Heart right ventricle (tissue), 16 donors: ENCODE measurements at regions not wholly inside any gene's neighbourhood (a gene's known extent, or its start where the extent isn't known, plus 50 kb on each side); places are given as distances from the start of the nearest gene placed in this dataset.

Experiments used
- ATAC-seq, 8 donors: fragments of 200-7000 bp; cut with Tn5 transposase; one replicate each; pipeline ENCODE4 v1.9.1; 2020; ENCODE audit warnings: mild to moderate bottlenecking in 8 of 8, moderate library complexity in 8 of 8, moderate number of reproducible peaks in 1 of 8
- DNase-seq, 2 donors: peaks; one replicate each; pipeline ENCODE4 v3.0.0-alpha.2; 2020
- H3K27ac ChIP-seq, 10 donors: fragments of 200-600 bp; sonication (generic) in 2 of 10; one replicate each; pipeline versions ENCODE4 v1.5.0 to v1.8.0; 2020 to 2022; ENCODE audit warnings: mild to moderate bottlenecking in 3 of 10
- H3K27me3 ChIP-seq, 7 donors: fragments of 200-600 bp; one replicate each; pipeline ENCODE4 v1.8.0; 2021 to 2022; ENCODE audit warnings: mild to moderate bottlenecking in 2 of 7
- H3K36me3 ChIP-seq, 9 donors: fragments of 200-600 bp; sonication (generic) in 1 of 9; one replicate each; pipeline versions ENCODE4 v1.5.0 to v1.8.0; 2020 to 2022; ENCODE audit warnings: mild to moderate bottlenecking in 2 of 9
- H3K4me1 ChIP-seq, 9 donors: fragments of 200-600 bp; sonication (generic) in 1 of 9; one replicate each; pipeline versions ENCODE4 v1.5.0 to v1.8.0; 2020 to 2022; ENCODE audit warnings: mild to moderate bottlenecking in 4 of 9
- H3K4me3 ChIP-seq, 10 donors: fragments of 200-600 bp; sonication (generic) in 2 of 10; one replicate each; pipeline versions ENCODE4 v1.5.0 to v1.8.0; 2020 to 2022; ENCODE audit warnings: mild to moderate bottlenecking in 7 of 10, moderate library complexity in 2 of 10
- H3K9me3 ChIP-seq, 11 donors: fragments of 200-600 bp in 10 of 11; sonication (generic) in 2 of 11; one replicate each; pipeline versions ENCODE4 v1.5.0 to v1.8.0; 2013 to 2022; ENCODE audit warnings: mild to moderate bottlenecking in 2 of 11, control low read depth in 1 of 11, moderate library complexity in 1 of 11
- CTCF ChIP-seq, 9 donors: fragments of 200-600 bp; sonication (generic) in 2 of 9; IDR thresholded peaks; one replicate each; pipeline versions ENCODE4 v1.5.0 to v1.8.0; 2021 to 2022; ENCODE audit warnings: antibody characterized with exemption in 9 of 9, mild to moderate bottlenecking in 5 of 9, moderate library complexity in 1 of 9
- WGBS, 2 donors: extraction: QIAGEN DNeasy Blood & Tissue Kit; methylation state at CpG; one replicate each; pipeline ENCODE4 v1.1.7; 2013; ENCODE audit warnings: inconsistent platforms in 1 of 2; 5-methylcytosine and 5-hydroxymethylcytosine counted together
- intact Hi-C, 10 donors: fragments of 100-400 bp; cut with DNase I; formaldehyde crosslinking; loops; one replicate each; pipeline versions ENCODE4 v1.11.1 to v1.14.2; 2022
- donor health status: Arrhythmogenic right ventricular cardiomyopathy.
- donor health status: ischemic (EF 13 %, LVEDD 7.1; RV severe dilation, severe dysfunction).
- donor health status: healthy with polysubstance abuse.
- donor health status: DM: no; HTN: yes; CAD: no.
- donor health status: DM: no; HTN: no; CAD: no.
- donor health status: ischemic (EF 25% LVEDD 6.9; RV normal size, moderate dysfunction).
- donor health status: ischemic (EF 25% LVEDD 5.7; RV mildly dilated, moderate dysfunction).
- donor health status: healthy.
- donor health status: DM: yes; HTN: yes; CAD: no.
- donor health status: Ischemic cardiomyopathy.
- donor health status: ischemic (EF 35%, LVEDD 5.7; RV mildly dilated, moderate dysfunction).
- donor health status: nonischemic (EF 11% LVEDD 7.7; RV severe dilation, severe dysfunction).
- donor health status: DM: yes; HTN: yes; CAD: no.
- donor health status: PGD.
- donor health status: ischemic (EF 29% LVEDD 5.4; RV normal size, mild dysfunction).
- donor health status: nonischemic (EF 23%, LVEDD 6.1; RV moderate dilation, normal function).

GRCh38 chr6:40744835-40745234 lies 157.7 kb upstream of the LRFN2 start:
- no peak overlapping the region for H3K27ac ChIP-seq
- H3K4me3 ChIP-seq = no peak overlapping the region
- TF ChIP-seq CTCF (IDR thresholded peaks at IDR 0.05) = no peak
- H3K4me1 ChIP-seq = no peaks in the 10 kb centered on the region
- intact Hi-C loops = no loop called here
- no peak for DNase-seq
- H3K36me3 ChIP-seq = no peaks in the 10 kb centered on the region
- H3K9me3 ChIP-seq = no peaks in the 10 kb centered on the region
- H3K27me3 ChIP-seq = peaks cover 0 to 18% (median 4%) of the 10 kb centered on the region in 7 donors
- no peak for ATAC-seq
- WGBS, 2 donors = 53 to 61% methylated on average over 4 of the region's 4 CpGs

- H3K27ac ChIP-seq = no peak overlapping the region
- no peak for TF ChIP-seq CTCF (IDR thresholded peaks at IDR 0.05)
- intact Hi-C loops = no loop called here
- DNase-seq (no peak), ATAC-seq (no peak)
- peaks cover 0 to 11% (median 3%) of the 10 kb centered on the region in 7 donors for H3K27me3 ChIP-seq
- no peak overlapping the region for H3K4me3 ChIP-seq
- no peaks in the 10 kb centered on the region for H3K36me3 ChIP-seq
- no peaks in the 10 kb centered on the region for H3K4me1 ChIP-seq
- no peaks in the 10 kb centered on the region for H3K9me3 ChIP-seq
- 89% methylated on average over 17 of the region's 17 CpGs for WGBS, 2 donors
Measured at GRCh38 chr6:40743690-40744446, 156.7 kb upstream of the LRFN2 start.

GRCh38 chr6:40743226-40743625 lies 156.1 kb upstream of the LRFN2 start:
- ATAC-seq (no peak), DNase-seq (no peak)
- H3K36me3 ChIP-seq = no peaks in the 10 kb centered on the region
- H3K27ac ChIP-seq = no peak overlapping the region
- H3K4me1 ChIP-seq = no peaks in the 10 kb centered on the region
- H3K9me3 ChIP-seq = no peaks in the 10 kb centered on the region
- peaks cover 0 to 11% (median 0%) of the 10 kb centered on the region in 7 donors for H3K27me3 ChIP-seq
- WGBS, 2 donors = 70 to 73% methylated on average over 4 of the region's 4 CpGs
- intact Hi-C loops = no loop called here
- no peak for TF ChIP-seq CTCF (IDR thresholded peaks at IDR 0.05)
- no peak overlapping the region for H3K4me3 ChIP-seq

- H3K4me3 ChIP-seq = no peak overlapping the region
- ATAC-seq (no peak), DNase-seq (no peak)
- peaks cover 0 to 19% (median 11%) of the 10 kb centered on the region in 7 donors for H3K27me3 ChIP-seq
- H3K9me3 ChIP-seq = no peaks in the 10 kb centered on the region
- intact Hi-C loops = no loop called here
- no peak overlapping the region for H3K27ac ChIP-seq
- TF ChIP-seq CTCF (IDR thresholded peaks at IDR 0.05) = no peak
- H3K4me1 ChIP-seq = no peaks in the 10 kb centered on the region
- no peaks in the 10 kb centered on the region for H3K36me3 ChIP-seq
- 77 to 79% methylated on average over 3 of the region's 3 CpGs for WGBS, 2 donors
Measured at GRCh38 chr6:40740518-40740917, 153.4 kb upstream of the LRFN2 start.
